GM23338 (cell line): ENCODE measurements at regions not wholly inside any gene's neighbourhood (a gene's known extent, or its start where the extent isn't known, plus 50 kb on each side); places are given as distances from the start of the nearest gene placed in this dataset.

Source experiments
- ATAC-seq: fragments of 200-7000 bp; cut with Tn5 transposase; 3 replicates; pipeline ENCODE4 v1.9.1; 2020
- DNase-seq: peaks from one replicate; pipeline ENCODE4 v3.0.0-alpha.2; 2015; ENCODE audit warnings: low spot score
- H2AFZ ChIP-seq: fragments of 200-600 bp; sonication (generic); 2 replicates; pipeline ENCODE4 v1.8.0; 2016; ENCODE audit warnings: antibody characterized with exemption, mild to moderate bottlenecking, moderate library complexity
- H3F3A ChIP-seq: fragments of 200-600 bp; sonication (generic); replicated peaks from 2 replicates; pipeline ENCODE4 v1.8.0; 2017; ENCODE audit warnings: antibody characterized with exemption, mixed run types, low read depth
- H3K27ac ChIP-seq: fragments of 200-600 bp; sonication (generic); 2 replicates; pipeline ENCODE4 v1.6.1; 2016; ENCODE audit warnings: low read depth
- H3K27me3 ChIP-seq: fragments of 200-600 bp; sonication (generic); 2 replicates; pipeline ENCODE4 v1.8.0; 2016; ENCODE audit warnings: mild to moderate bottlenecking, mixed run types, moderate library complexity; ENCODE audit not compliant: insufficient read depth
- H3K36me3 ChIP-seq: fragments of 200-600 bp; sonication (generic); 2 replicates; pipeline ENCODE4 v1.8.0; 2016; ENCODE audit warnings: mild to moderate bottlenecking; ENCODE audit not compliant: insufficient read depth
- H3K4me1 ChIP-seq: fragments of 200-600 bp; sonication (generic); 2 replicates; pipeline ENCODE4 v1.8.0; 2016; ENCODE audit warnings: mild to moderate bottlenecking, moderate library complexity; ENCODE audit not compliant: insufficient read depth
- H3K4me2 ChIP-seq: fragments of 200-600 bp; sonication (generic); 2 replicates; pipeline ENCODE4 v1.7.1; 2017; ENCODE audit warnings: mixed run types
- H3K4me3 ChIP-seq: fragments of 200-600 bp; sonication (generic); 2 replicates; pipeline ENCODE4 v1.6.1; 2016; ENCODE audit warnings: mixed run types
- H3K79me2 ChIP-seq: fragments of 200-600 bp; sonication (generic); replicated peaks from 2 replicates; pipeline ENCODE4 v1.8.0; 2017; ENCODE audit warnings: mild to moderate bottlenecking; ENCODE audit not compliant: insufficient read depth
- H3K9me2 ChIP-seq: fragments of 200-600 bp; sonication (generic); 2 replicates; pipeline ENCODE4 v1.8.0; 2017; ENCODE audit not compliant: insufficient read depth
- H4K20me1 ChIP-seq: fragments of 200-600 bp; sonication (generic); replicated peaks from 2 replicates; pipeline ENCODE4 v1.8.0; 2017; ENCODE audit warnings: mild to moderate bottlenecking; ENCODE audit not compliant: insufficient read depth
- H3K27ac Mint-ChIP-seq: 2 replicates; pipeline ENCODE4 v1.8.0; 2020; ENCODE audit warnings: inconsistent platforms, mild to moderate bottlenecking, moderate library complexity, mixed read lengths
- H3K27me3 Mint-ChIP-seq: 3 replicates; pipeline ENCODE4 v1.8.0; 2022; ENCODE audit warnings: low read depth, mild to moderate bottlenecking, moderate library complexity, mixed read lengths, inconsistent platforms; ENCODE audit not compliant: insufficient read depth, poor library complexity
- H3K36me3 Mint-ChIP-seq: 3 replicates; pipeline ENCODE4 v1.8.0; 2021; ENCODE audit warnings: low read depth, mild to moderate bottlenecking, inconsistent platforms, moderate library complexity, mixed read lengths
- H3K4me1 Mint-ChIP-seq: 3 replicates; pipeline ENCODE4 v1.8.0; 2020; ENCODE audit warnings: mild to moderate bottlenecking, inconsistent platforms, mixed read lengths
- H3K4me3 Mint-ChIP-seq: 3 replicates; pipeline ENCODE4 v1.8.0; 2021; ENCODE audit warnings: moderate library complexity, mild to moderate bottlenecking, inconsistent platforms, mixed read lengths
- H3K9me3 Mint-ChIP-seq: 3 replicates; pipeline ENCODE4 v1.8.0; 2020; ENCODE audit warnings: moderate library complexity, mild to moderate bottlenecking, inconsistent platforms, mixed read lengths
- CREB1 ChIP-seq: fragments of 250-450 bp; sonication (Bioruptor Pico); IDR thresholded peaks from 2 replicates; pipeline ENCODE4 v1.5.0; 2020; ENCODE audit warnings: low read depth, mild to moderate bottlenecking, moderate library complexity
- CTCF ChIP-seq, 2 experiments: fragments of 200-600 bp in 1 of 2; sonication (generic) in 1 of 2; conservative IDR thresholded peaks; 2 replicates each; pipeline versions ENCODE4 v1.5.1 to v1.6.1; 2016 to 2017; ENCODE audit warnings: antibody characterized with exemption in 2 of 2, low read depth in 2 of 2, mild to moderate bottlenecking in 2 of 2, moderate library complexity in 1 of 2
- ETS1 ChIP-seq: IDR thresholded peaks from 2 replicates; pipeline ENCODE4 v1.6.1; 2016; ENCODE audit warnings: antibody characterized with exemption
- EZH2 ChIP-seq: fragments of 200-600 bp; sonication (generic); IDR thresholded peaks from one replicate; pipeline ENCODE4 v1.8.0; 2017; ENCODE audit warnings: antibody characterized with exemption, mild to moderate bottlenecking, low read depth; ENCODE audit not compliant: unreplicated experiment
- EZH2phosphoT487 ChIP-seq: fragments of 200-600 bp; sonication (generic); IDR thresholded peaks from one replicate; pipeline ENCODE4 v1.8.1; 2018; ENCODE audit warnings: antibody characterized with exemption; ENCODE audit not compliant: unreplicated experiment
- JUNB ChIP-seq: IDR thresholded peaks from one replicate; pipeline ENCODE4 v1.6.1; 2016; ENCODE audit warnings: antibody characterized with exemption; ENCODE audit not compliant: unreplicated experiment
- NANOG ChIP-seq: IDR thresholded peaks from 2 replicates; pipeline ENCODE4 v1.6.1; 2016; ENCODE audit warnings: antibody characterized with exemption, borderline replicate concordance
- POLR2AphosphoS5 ChIP-seq: IDR thresholded peaks from 2 replicates; pipeline ENCODE4 v1.6.1; 2016; ENCODE audit warnings: antibody characterized with exemption, low read depth
- REST ChIP-seq: IDR thresholded peaks from one replicate; pipeline ENCODE4 v1.6.1; 2018; ENCODE audit warnings: antibody characterized with exemption; ENCODE audit not compliant: unreplicated experiment
- STAT1 ChIP-seq: IDR thresholded peaks from one replicate; pipeline ENCODE4 v1.6.1; 2016; ENCODE audit warnings: antibody characterized with exemption; ENCODE audit not compliant: unreplicated experiment
- ZNF114 ChIP-seq: fragments of 250-450 bp; sonication (Bioruptor Pico); IDR thresholded peaks from 2 replicates; pipeline ENCODE4 v1.5.0; 2020; ENCODE audit warnings: mild to moderate bottlenecking, moderate library complexity
- ZNF331 ChIP-seq: fragments of 250-450 bp; sonication (Bioruptor Pico); IDR thresholded peaks from 2 replicates; pipeline ENCODE4 v1.5.0; 2020; ENCODE audit warnings: low read depth, mild to moderate bottlenecking, moderate library complexity
- ZNF462 ChIP-seq: fragments of 250-450 bp; sonication (Bioruptor Pico); IDR thresholded peaks from 2 replicates; pipeline ENCODE4 v1.5.0; 2020; ENCODE audit warnings: mild to moderate bottlenecking, moderate library complexity

GRCh38 chr9:28134446-28134976, 561.2 kb upstream of the C9orf72 start:
- no peaks in the 10 kb centered on the region for H3K9me3 Mint-ChIP-seq
- peaks cover 29% of the 10 kb centered on the region for H3K4me1 ChIP-seq
- H3K4me2 ChIP-seq: peak overlapping the region; percentile 46
- H3K36me3 ChIP-seq: no peaks in the 10 kb centered on the region
- no peaks in the 10 kb centered on the region for H3K79me2 ChIP-seq
- peak overlapping the region; percentile 56; the same call in 1 of the 2 replicates for H2AFZ ChIP-seq
- no peak for ATAC-seq
- no peak for TF ChIP-seq CTCF (conservative IDR thresholded peaks at IDR 0.05; ENCODE audit: low read depth in 2 of 2)
- TF ChIP-seq EZH2phosphoT487: no peak
- TF ChIP-seq POLR2AphosphoS5: no peak
- no peak for TF ChIP-seq ZNF114 (CRISPR knock-in tag)
- TF ChIP-seq NANOG: no peak
- no peak for TF ChIP-seq EZH2
- TF ChIP-seq REST: no peak
- TF ChIP-seq ZNF462 (CRISPR knock-in tag): no peak
- TF ChIP-seq CREB1 (CRISPR knock-in tag): no peak
- no peak for TF ChIP-seq ZNF331
- no peak for TF ChIP-seq ETS1
- TF ChIP-seq STAT1: no peak
- TF ChIP-seq JUNB: no peak
- no peaks in the 10 kb centered on the region for H4K20me1 ChIP-seq
- H3K4me1 Mint-ChIP-seq: peaks cover 9% of the 10 kb centered on the region; the same call in 2 of the 3 replicates
- 0 out of 2 replicates have a peak overlapping the region, but pooled peaks have one; percentile 30 for H3K27ac ChIP-seq
- no peaks in the 10 kb centered on the region for H3K9me2 ChIP-seq
- no peak for DNase-seq
- no peaks in the 10 kb centered on the region for H3K27me3 Mint-ChIP-seq
- no peak overlapping the region for H3K4me3 Mint-ChIP-seq
- H3K36me3 Mint-ChIP-seq: no peaks in the 10 kb centered on the region
- no peak overlapping the region for H3K27ac Mint-ChIP-seq
- no peak overlapping the region for H3K4me3 ChIP-seq
- no peaks in the 10 kb centered on the region for H3F3A ChIP-seq
- H3K27me3 ChIP-seq: no peaks in the 10 kb centered on the region
